K562 (cell line): ENCODE measurements at regions not wholly inside any gene's neighbourhood (a gene's known extent, or its start where the extent isn't known, plus 50 kb on each side); places are given as distances from the start of the nearest gene placed in this dataset.

Source experiments
- ATAC-seq: fragments of 200-7000 bp; cut with Tn5 transposase; 3 replicates; pipeline ENCODE4 v1.9.1; 2020; ENCODE audit warnings: moderate library complexity
- BruUV-seq: library from RNA; stranded (reverse); fragments of 400-500 nt; replicated peaks from 2 replicates; lab custom pipeline; 2021; lab: Mats Ljungman, UMichigan
- CTCF ChIA-PET: fragments of 300-600 bp; formaldehyde crosslinking; extraction: SDS; loops from one replicate; lab custom pipeline; 2021; ENCODE audit warnings: low intra/inter-chr PET ratio; lab: Yijun Ruan, JAX
- POLR2A ChIA-PET: fragments of 300-600, 350-650 bp; sonication (Branson Sonifier 250); formaldehyde crosslinking; extraction: SDS; loops from one replicate; lab custom pipeline; 2021; ENCODE audit warnings: antibody characterized with exemption, inconsistent platforms; lab: Yijun Ruan, JAX
- DNase-seq, 4 experiments: peaks; one replicate each; pipeline versions ENCODE4 v3.0.0 to v3.0.0-alpha.2; 2011 to 2018; ENCODE audit warnings: low spot score in 3 of 4, mixed read lengths in 3 of 4; ENCODE audit errors: extremely low read depth in 1 of 4
- FAIRE-seq: peaks from 2 replicates; lab custom pipeline; 2011; peaks lifted over from hg19 to GRCh38; lab: Jason Lieb, UNC
- H2AFZ ChIP-seq: 2 replicates; pipeline ENCODE4 v1.6.0; 2011; ENCODE audit warnings: low read depth, low read length, control low read depth, inconsistent platforms
- H3K27ac ChIP-seq: fragments of 200-600 bp; 3 replicates; pipeline ENCODE4 v1.8.0; 2011; ENCODE audit warnings: low read depth, mild to moderate bottlenecking, control low read depth, inconsistent platforms, low read length, moderate library complexity, mixed read lengths; ENCODE audit errors: extremely low read depth
- H3K27me3 ChIP-seq, 2 experiments: fragments of 300-600 bp in 1 of 2; 2 replicates in 1 of 2; 3 replicates in 1 of 2; pipeline versions ENCODE4 v1.6.0 to v1.8.0; 2011; ENCODE audit warnings: inconsistent platforms in 2 of 2, low read length in 2 of 2, mild to moderate bottlenecking in 1 of 2, mixed read lengths in 1 of 2, moderate library complexity in 1 of 2; ENCODE audit not compliant: control insufficient read depth in 2 of 2, insufficient read depth in 2 of 2
- H3K36me3 ChIP-seq: fragments of 300-600 bp; 3 replicates; pipeline ENCODE4 v1.8.0; 2011; ENCODE audit warnings: mild to moderate bottlenecking, low read length, inconsistent platforms; ENCODE audit not compliant: control insufficient read depth, insufficient read depth
- H3K4me1 ChIP-seq, 2 experiments: fragments of 200-600 bp in 1 of 2; replicated peaks in 1 of 2; 2 replicates in 1 of 2; 3 replicates in 1 of 2; pipeline versions ENCODE4 v1.5.1 to v1.8.0; 2011; ENCODE audit warnings: inconsistent platforms in 2 of 2, low read length in 2 of 2, mild to moderate bottlenecking in 1 of 2, mixed read lengths in 1 of 2, moderate library complexity in 1 of 2; ENCODE audit not compliant: control insufficient read depth in 2 of 2, insufficient read depth in 2 of 2
- H3K4me2 ChIP-seq: 2 replicates; pipeline ENCODE4 v1.6.1; 2011; ENCODE audit warnings: low read length, control low read depth, inconsistent platforms, mixed read lengths; ENCODE audit not compliant: insufficient read depth
- H3K4me3 ChIP-seq: fragments of 200-600 bp; sonication (generic), shearing (Covaris generic); 2 replicates; pipeline ENCODE4 v1.5.1; 2016; ENCODE audit warnings: control low read depth, inconsistent platforms
- H3K79me2 ChIP-seq: fragments of 200-600 bp; 3 replicates; pipeline ENCODE4 v1.8.0; 2011; ENCODE audit warnings: low read length, inconsistent platforms; ENCODE audit not compliant: control insufficient read depth, insufficient read depth
- H3K9ac ChIP-seq, 2 experiments: 2 replicates each; pipeline versions ENCODE4 v1.6.0 to v1.6.1; 2011; ENCODE audit warnings: low read depth in 2 of 2, low read length in 2 of 2, control low read depth in 1 of 2, inconsistent platforms in 1 of 2, mild to moderate bottlenecking in 1 of 2, mixed read lengths in 1 of 2; ENCODE audit not compliant: insufficient read depth in 1 of 2
- H3K9me1 ChIP-seq: one replicate; pipeline ENCODE4 v1.6.0; 2011; ENCODE audit warnings: inconsistent platforms, mild to moderate bottlenecking, low read length, moderate library complexity; ENCODE audit not compliant: control insufficient read depth, insufficient read depth
- H3K9me3 ChIP-seq: replicated peaks from 2 replicates; pipeline ENCODE4 v1.5.1; 2011; ENCODE audit warnings: low read depth, low read length, inconsistent platforms; ENCODE audit not compliant: control insufficient read depth, insufficient read depth
- H4K20me1 ChIP-seq: replicated peaks from 2 replicates; pipeline ENCODE4 v1.6.1; 2011; ENCODE audit warnings: low read length, inconsistent platforms, mixed read lengths; ENCODE audit not compliant: control insufficient read depth, insufficient read depth
- CC2D1A ChIP-seq: fragments of 450-650 bp; IDR thresholded peaks from 2 replicates; pipeline ENCODE4 v1.6.1; 2017; ENCODE audit warnings: mild to moderate bottlenecking
- CEBPB ChIP-seq: fragments of 450-650 bp; IDR thresholded peaks from 2 replicates; pipeline ENCODE4 v1.6.1; 2016; ENCODE audit warnings: missing genetic modification characterization, missing compliant biosample characterization
- CEBPG ChIP-seq, 3 experiments: fragments of 200-800 bp in 1 of 3; sonication (Bioruptor generic) in 1 of 3; sonication (generic) in 1 of 3; formaldehyde crosslinking in 1 of 3; IDR thresholded peaks in 2 of 3; conservative IDR thresholded peaks in 1 of 3; 2 replicates each; pipeline versions ENCODE4 v1.6.1 to v1.8.0; 2016 to 2022; ENCODE audit warnings: missing compliant biosample characterization in 2 of 3, missing genetic modification characterization in 2 of 3, mild to moderate bottlenecking in 1 of 3, missing genetic modification reagents in 1 of 3
- CHD4 ChIP-seq: fragments of 200-600 bp; sonication (generic); IDR thresholded peaks from 3 replicates; pipeline ENCODE4 v1.6.1; 2012; ENCODE audit warnings: low read depth, mild to moderate bottlenecking, mixed read lengths, low read length, inconsistent platforms; ENCODE audit not compliant: insufficient read depth, insufficient replicate concordance, poor library complexity, severe bottlenecking
- FOXP1 ChIP-seq: sonication (generic); formaldehyde crosslinking; IDR thresholded peaks from 2 replicates; pipeline ENCODE4 v1.8.0; 2022; ENCODE audit warnings: mild to moderate bottlenecking, missing genetic modification reagents
- HDAC3 ChIP-seq: fragments of 450-650 bp; IDR thresholded peaks from 2 replicates; pipeline ENCODE4 v1.6.1; 2018; ENCODE audit warnings: borderline replicate concordance, mild to moderate bottlenecking, moderate library complexity; ENCODE audit not compliant: partially characterized antibody
- MCM7 ChIP-seq, 2 experiments: fragments of 450-650 bp; IDR thresholded peaks; 2 replicates each; pipeline ENCODE4 v1.6.1; 2016 to 2018
- PTRF ChIP-seq: fragments of 450-650 bp; IDR thresholded peaks from 2 replicates; pipeline ENCODE4 v1.6.1; 2016; ENCODE audit warnings: mild to moderate bottlenecking, missing genetic modification characterization, missing compliant biosample characterization
- RBM22 ChIP-seq: fragments of 200-400 bp; formaldehyde crosslinking; IDR thresholded peaks from 2 replicates; pipeline ENCODE4 v1.6.1; 2018; ENCODE audit warnings: low read length, low read depth; ENCODE audit not compliant: poor library complexity, severe bottlenecking
- WGBS: fragments of 100-300 bp; shearing (Covaris generic); methylation state at CpG from one replicate; pipeline ENCODE4 v1.1.6; 2016; ENCODE audit warnings: low coverage, mixed read lengths; ENCODE audit not compliant: insufficient coverage; ENCODE audit errors: missing lambda C conversion rate; 5-methylcytosine and 5-hydroxymethylcytosine counted together
- in situ Hi-C: fragments of 300-500 bp; cut with MboI; formaldehyde crosslinking; loops from 4 replicates; pipeline ENCODE4 v1.15.0; 2018; ENCODE audit warnings: inconsistent platforms, mixed read lengths
- intact Hi-C: fragments of 100-400 bp; cut with micrococcal nuclease; formaldehyde crosslinking; loops from 2 replicates; pipeline ENCODE4 v1.14.2; 2022
- TF ChIP-seq, protein P1 (sequence below), 3 experiments: fragments of 200-800 bp in 1 of 3; fragments of 250-450 bp in 1 of 3; fragments of 450-650 bp in 1 of 3; sonication (Bioruptor Pico) in 1 of 3; sonication (Bioruptor generic) in 1 of 3; formaldehyde crosslinking in 1 of 3; IDR thresholded peaks; 2 replicates each; pipeline versions ENCODE4 v1.6.1 to v1.8.0; 2016 to 2022; ENCODE audit warnings: mild to moderate bottlenecking in 2 of 3, missing genetic modification characterization in 2 of 3, missing compliant biosample characterization in 1 of 3, moderate library complexity in 1 of 3

- no peaks in the 10 kb centered on the region for H3K79me2 ChIP-seq
- intact Hi-C loops (no loop called here), in situ Hi-C loops (no loop called here)
- TF ChIP-seq CEBPG (CRISPR knock-in tag; IDR thresholded peaks at IDR 0.05) (no peak), CEBPG (tag; conservative IDR thresholded peaks at IDR 0.05 in 1 of 2, IDR thresholded peaks at IDR 0.05 in 1 of 2) (0 out of 4 replicates have a peak, but pooled peaks of 1 of the 2 experiments have one; percentile 18), PTRF (tag) (no peak), CEBPB (tag) (0 out of 2 replicates have a peak, but pooled peaks have one; percentile 20)
- FAIRE-seq (no peak), DNase-seq (no peak), ATAC-seq (no peak)
- H3K9me1 ChIP-seq: no peaks in the 10 kb centered on the region
- H3K4me1 ChIP-seq: no peaks in the 10 kb centered on the region
- BruUV-seq: no TSS peak
- ChIA-PET CTCF (no interaction called here), POLR2A (no interaction called here)
- H3K27me3 ChIP-seq: no peaks in the 10 kb centered on the region
- no peak overlapping the region for H3K9ac ChIP-seq
- no peaks in the 10 kb centered on the region for H3K36me3 ChIP-seq
- no peaks in the 10 kb centered on the region for H3K9me3 ChIP-seq
- H3K4me2 ChIP-seq: no peak overlapping the region
- no peaks in the 10 kb centered on the region for H4K20me1 ChIP-seq
- no peak overlapping the region for H3K27ac ChIP-seq
- no peak overlapping the region for H2AFZ ChIP-seq
- H3K4me3 ChIP-seq: no peak overlapping the region
These were observed 515.5 kb downstream of the BRINP3 start for GRCh38 chr1:189962181-189962580.

DNA sequence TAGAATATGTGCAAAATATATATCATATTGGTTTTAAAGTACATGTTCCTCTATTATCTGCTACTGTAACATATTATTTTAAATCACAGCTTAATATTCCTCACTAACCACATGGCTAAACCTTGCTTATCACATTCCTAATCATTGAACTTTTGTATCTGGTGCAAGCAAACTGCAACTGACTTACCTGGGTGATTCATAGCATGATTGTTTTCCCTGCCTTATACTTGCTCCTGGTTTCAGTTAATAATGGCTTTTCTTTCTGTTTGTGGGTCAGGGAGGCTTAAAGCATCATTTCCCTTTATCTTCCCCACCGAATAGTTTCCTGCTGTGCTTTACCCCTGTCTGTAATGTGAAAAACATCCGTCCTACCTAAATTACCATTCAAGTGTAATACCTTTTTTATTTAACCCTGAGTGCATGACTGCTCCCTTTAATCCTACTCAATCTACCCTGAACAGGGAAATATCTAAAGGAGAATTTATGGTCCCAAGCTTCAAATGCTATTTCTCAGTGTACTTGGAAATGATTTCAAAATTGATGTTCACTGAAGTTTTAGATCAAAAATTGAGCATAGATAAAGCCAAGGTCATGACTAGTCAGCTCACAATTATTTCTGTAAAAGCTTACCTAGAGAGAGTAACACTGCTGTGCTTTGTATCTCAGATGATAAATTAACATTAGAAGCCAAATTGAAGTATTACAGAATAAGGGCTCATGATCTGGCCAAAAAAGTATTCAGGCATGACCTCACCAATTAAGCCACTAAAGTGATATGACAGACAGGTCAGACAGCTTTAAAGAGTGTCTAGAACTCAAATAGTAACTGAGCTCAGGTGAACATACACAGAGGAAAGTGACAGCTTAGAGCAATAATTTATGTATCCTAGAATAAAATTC, 507.1 kb downstream of the BRINP3 start:
- Histone ChIP-seq H3K4me1 (no peaks in the 10 kb centered on the region), H3K36me3 (no peaks in the 10 kb centered on the region), H3K79me2 (no peaks in the 10 kb centered on the region), H3K27ac (no peak overlapping the region), H4K20me1 (no peaks in the 10 kb centered on the region), H3K4me2 (no peak overlapping the region), H3K9me3 (0 out of 2 replicates have a peak, but pooled peaks cover 1% of the 10 kb centered on the region), H3K4me3 (no peak overlapping the region), H3K9ac (no peak overlapping the region), H2AFZ (no peak overlapping the region), H3K27me3 (no peaks in the 10 kb centered on the region), H3K9me1 (no peaks in the 10 kb centered on the region)
- ATAC-seq (no peak), FAIRE-seq (no peak), DNase-seq (no peak)
- in situ Hi-C loops: no loop called here
- no TSS peak for BruUV-seq
- intact Hi-C loops: no loop called here
- ChIA-PET CTCF (no interaction called here), POLR2A (no interaction called here)
- 0% methylated on average over 2 of the region's 2 CpGs for WGBS
- TF ChIP-seq, protein P1, sequence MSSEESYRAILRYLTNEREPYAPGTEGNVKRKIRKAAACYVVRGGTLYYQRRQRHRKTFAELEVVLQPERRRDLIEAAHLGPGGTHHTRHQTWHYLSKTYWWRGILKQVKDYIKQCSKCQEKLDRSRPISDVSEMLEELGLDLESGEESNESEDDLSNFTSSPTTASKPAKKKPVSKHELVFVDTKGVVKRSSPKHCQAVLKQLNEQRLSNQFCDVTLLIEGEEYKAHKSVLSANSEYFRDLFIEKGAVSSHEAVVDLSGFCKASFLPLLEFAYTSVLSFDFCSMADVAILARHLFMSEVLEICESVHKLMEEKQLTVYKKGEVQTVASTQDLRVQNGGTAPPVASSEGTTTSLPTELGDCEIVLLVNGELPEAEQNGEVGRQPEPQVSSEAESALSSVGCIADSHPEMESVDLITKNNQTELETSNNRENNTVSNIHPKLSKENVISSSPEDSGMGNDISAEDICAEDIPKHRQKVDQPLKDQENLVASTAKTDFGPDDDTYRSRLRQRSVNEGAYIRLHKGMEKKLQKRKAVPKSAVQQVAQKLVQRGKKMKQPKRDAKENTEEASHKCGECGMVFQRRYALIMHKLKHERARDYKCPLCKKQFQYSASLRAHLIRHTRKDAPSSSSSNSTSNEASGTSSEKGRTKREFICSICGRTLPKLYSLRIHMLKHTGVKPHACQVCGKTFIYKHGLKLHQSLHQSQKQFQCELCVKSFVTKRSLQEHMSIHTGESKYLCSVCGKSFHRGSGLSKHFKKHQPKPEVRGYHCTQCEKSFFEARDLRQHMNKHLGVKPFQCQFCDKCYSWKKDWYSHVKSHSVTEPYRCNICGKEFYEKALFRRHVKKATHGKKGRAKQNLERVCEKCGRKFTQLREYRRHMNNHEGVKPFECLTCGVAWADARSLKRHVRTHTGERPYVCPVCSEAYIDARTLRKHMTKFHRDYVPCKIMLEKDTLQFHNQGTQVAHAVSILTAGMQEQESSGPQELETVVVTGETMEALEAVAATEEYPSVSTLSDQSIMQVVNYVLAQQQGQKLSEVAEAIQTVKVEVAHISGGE (CRISPR knock-in tag; IDR thresholded peaks at IDR 0.05): no peak
- TF ChIP-seq CC2D1A: no peak
- TF ChIP-seq HDAC3: no peak
- no peak for TF ChIP-seq MCM7 (IDR thresholded peaks at IDR 0.05)
- TF ChIP-seq CHD4: no peak
- no peak for TF ChIP-seq RBM22
- TF ChIP-seq FOXP1 (CRISPR knock-in tag): no peak
